GM20000 (cell line): ENCODE measurements at regions not wholly inside any gene's neighbourhood (a gene's known extent, or its start where the extent isn't known, plus 50 kb on each side); places are given as distances from the start of the nearest gene placed in this dataset.

Source experiments
- DNase-seq: peaks from one replicate; pipeline ENCODE4 v3.0.0; 2012; ENCODE audit warnings: low spot score
- CTCF ChIP-seq: IDR thresholded peaks from 2 replicates; pipeline ENCODE4 v1.5.1; 2012; ENCODE audit warnings: mild to moderate bottlenecking, control low read depth; ENCODE audit errors: extremely low read depth, missing control alignments

DNA sequence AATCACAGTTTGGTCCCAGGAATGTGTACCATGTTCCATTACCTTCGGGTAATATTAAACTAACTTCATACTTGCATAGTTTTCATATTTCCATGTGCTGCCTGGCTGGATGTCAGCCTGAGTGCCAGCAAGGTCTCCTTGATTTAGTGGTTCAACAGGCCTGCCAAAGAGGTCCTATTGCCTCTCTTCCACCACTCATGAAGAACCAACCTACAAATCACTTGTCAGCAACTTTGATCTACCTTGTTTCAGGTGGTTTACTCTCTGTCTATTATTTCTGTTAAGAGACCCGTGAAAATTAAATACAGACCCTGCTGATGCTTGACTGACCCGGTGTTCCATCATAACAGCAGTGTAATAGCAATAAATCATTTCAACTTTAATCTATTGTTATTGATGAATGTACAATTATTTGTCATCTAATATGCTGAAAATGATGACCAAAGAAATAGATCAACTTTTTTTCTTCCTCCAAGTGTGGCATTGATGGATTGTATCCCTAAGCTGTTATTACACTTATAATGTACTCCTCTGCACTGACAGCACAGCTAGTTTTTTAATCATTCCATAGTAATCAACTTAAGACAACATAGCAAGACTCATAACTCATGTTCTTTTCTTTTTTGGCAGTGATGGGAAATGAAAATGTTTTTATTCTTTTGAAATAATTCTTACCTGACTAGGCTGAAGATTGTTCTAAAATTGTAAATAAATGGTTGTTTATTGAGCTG lies 1220.2 kb upstream of the ACVR2A start:
- DNase-seq, result no peak
- TF ChIP-seq CTCF, result no peak

GRCh38 chr2:146623771-146624170 lies 1221.1 kb upstream of the ACVR2A start:
- TF ChIP-seq CTCF, result no peak
- no peak for DNase-seq

DNA sequence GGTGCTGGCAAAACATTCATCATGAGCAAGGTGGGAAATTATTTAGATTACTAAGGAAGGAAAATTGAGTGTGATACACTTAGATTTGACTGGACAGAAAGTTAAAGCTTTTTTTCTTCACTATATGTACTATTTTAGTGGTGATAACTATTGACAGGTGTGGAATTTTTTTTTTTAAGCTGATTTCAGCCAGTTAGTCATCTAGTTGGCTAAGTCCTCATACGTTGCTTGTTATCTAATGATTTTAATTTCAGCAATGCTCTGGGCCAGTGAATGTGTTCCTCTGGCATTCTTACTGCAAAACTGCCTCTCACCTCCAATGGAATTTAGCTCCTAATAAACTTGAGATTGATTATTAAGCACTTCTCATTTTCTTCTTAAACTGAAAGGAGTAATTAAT lies 1223.2 kb upstream of the ACVR2A start:
- DNase-seq, result no peak
- no peak for TF ChIP-seq CTCF

DNA sequence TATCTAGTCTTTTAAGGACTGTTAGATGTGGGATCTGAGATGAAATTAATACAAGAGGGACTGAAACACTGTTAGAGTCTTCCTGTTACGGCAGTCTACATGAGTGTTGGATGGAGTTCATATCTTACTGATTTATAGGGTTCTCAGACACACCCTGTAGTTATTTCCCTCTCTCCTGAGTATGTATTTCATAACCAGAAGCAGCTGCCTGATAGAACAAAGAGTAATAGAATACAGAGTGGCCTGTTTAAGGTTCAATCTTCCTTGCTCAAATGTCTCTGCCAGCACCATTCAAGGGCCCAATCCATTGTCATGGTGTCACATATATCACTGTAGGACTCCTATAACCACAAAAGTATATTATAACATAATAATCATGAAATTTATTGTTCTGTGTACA lies 1229.1 kb upstream of the ACVR2A start:
- no peak for DNase-seq
- no peak for TF ChIP-seq CTCF

DNA sequence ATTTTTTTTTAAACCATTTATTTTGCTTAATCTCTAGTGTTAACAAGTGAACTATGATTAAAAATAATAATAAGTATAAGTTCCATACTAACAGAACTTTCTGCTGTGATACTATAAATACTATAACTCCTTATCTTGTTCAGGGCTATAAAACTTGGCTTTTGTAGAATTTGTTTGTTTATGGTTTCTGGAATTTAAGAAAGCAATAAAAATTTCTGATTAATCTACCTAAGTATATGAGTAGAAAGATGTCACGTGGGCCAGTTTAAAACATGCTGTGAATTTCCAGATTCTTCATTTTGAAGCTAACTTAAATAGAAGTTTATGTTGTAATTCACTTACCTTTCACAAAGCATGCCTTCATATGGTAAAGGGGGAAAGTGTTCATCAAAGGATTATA lies 1236.3 kb upstream of the ACVR2A start:
- no peak for TF ChIP-seq CTCF
- no peak for DNase-seq

DNA sequence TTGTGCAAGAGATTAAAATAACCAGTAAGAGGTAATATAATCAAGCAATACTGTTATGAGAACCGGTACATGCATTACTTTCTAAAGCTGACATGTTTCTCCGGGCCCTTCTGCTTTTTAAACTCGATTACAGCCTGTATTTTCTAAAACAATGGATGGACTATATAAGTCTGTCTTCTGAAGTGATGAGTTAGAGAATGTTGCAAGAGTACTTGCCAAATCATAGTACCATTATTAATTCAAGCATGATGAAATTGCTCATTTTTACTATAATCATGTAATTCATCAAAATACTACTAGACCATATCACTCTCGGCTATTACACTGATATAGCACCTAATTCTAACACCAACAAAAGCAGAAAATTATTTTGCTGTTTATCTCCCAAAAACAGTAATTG lies 1240.3 kb upstream of the ACVR2A start:
- no peak for TF ChIP-seq CTCF
- DNase-seq, result no peak

DNA sequence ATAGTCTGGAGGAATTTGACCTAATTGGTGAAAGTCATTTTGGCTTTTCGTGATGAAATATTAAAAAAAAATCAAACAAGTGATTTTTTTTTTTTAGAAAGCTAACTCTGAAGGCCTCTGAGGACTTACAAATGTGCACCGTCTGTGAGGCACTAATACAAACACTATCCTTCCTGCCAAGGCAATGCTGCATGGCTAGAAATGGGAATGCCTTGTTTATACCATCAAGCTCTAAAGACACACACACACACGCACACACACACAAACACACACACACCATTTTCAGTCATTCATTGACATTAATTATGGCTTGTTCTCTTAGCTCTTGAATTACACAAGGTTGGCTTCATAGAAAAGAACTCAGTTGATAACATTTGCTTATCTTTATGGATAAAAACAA lies 1242.0 kb upstream of the ACVR2A start:
- no peak for TF ChIP-seq CTCF
- no peak for DNase-seq
